SH-SY5Y (cell line): ENCODE measurements at regions not wholly inside any gene's neighbourhood (a gene's known extent, or its start where the extent isn't known, plus 50 kb on each side); places are given as distances from the start of the nearest gene placed in this dataset.

ENCODE experiments used
- GATA2 ChIP-seq: IDR thresholded peaks from 2 replicates; pipeline ENCODE4 v1.6.1; 2011; ENCODE audit warnings: mild to moderate bottlenecking, low read depth, low read length
- GATA3 ChIP-seq: IDR thresholded peaks from 2 replicates; pipeline ENCODE4 v1.6.1; 2011; ENCODE audit warnings: low read depth, mild to moderate bottlenecking, low read length, moderate library complexity

DNA sequence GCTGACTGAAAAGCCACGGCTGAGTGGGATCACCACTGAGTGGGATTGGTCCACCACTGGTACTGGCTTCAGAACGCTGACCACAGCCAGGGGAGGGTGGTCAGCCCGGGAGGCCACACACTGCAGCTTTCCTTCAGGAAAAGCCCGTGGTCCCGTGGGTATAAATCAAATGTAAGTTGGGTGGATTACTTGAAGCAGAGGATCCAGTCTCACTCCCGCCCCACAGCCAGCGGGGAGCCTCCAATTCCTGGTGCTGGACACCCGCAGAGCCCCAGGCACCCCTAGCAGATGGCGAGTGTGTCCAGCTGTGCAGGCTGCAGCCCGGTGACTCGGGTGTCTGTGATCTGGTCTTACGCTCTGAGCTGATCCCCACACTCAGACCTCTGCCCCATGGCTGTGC, 231.1 kb upstream of the ZNF32 start:
- TF ChIP-seq GATA2 (no peak), GATA3 (no peak)
